Caco-2 (cell line): ENCODE measurements at regions not wholly inside any gene's neighbourhood (a gene's known extent, or its start where the extent isn't known, plus 50 kb on each side); places are given as distances from the start of the nearest gene placed in this dataset.

Experiments used
- BruUV-seq: library from RNA; stranded (reverse); fragments of 400-500 nt; replicated peaks from 2 replicates; lab custom pipeline; 2021; lab: Mats Ljungman, UMichigan
- CTCF ChIA-PET: fragments of 300-600 bp; sonication (Branson Sonifier 250); formaldehyde crosslinking; loops from one replicate; lab custom pipeline; 2022; ENCODE audit warnings: antibody characterized with exemption; lab: Charles Lee
- POLR2A ChIA-PET: fragments of 300-600 bp; sonication (Branson Sonifier 250); formaldehyde crosslinking; loops from one replicate; lab custom pipeline; 2022; ENCODE audit warnings: antibody characterized with exemption; lab: Charles Lee
- DNase-seq, 2 experiments: peaks; one replicate each; pipeline versions ENCODE4 v3.0.0 to v3.0.0-alpha.2; 2020 to 2022
- H3K27me3 ChIP-seq: replicated peaks from 2 replicates; pipeline ENCODE4 v1.6.0; 2011; ENCODE audit warnings: low read length; ENCODE audit not compliant: control insufficient read depth, insufficient read depth
- H3K36me3 ChIP-seq: 2 replicates; pipeline ENCODE4 v1.5.1; 2011; ENCODE audit warnings: low read length; ENCODE audit not compliant: control insufficient read depth, insufficient read depth
- H3K4me1 ChIP-seq: fragments of 250-450 bp; sonication (Bioruptor Pico); 2 replicates; pipeline ENCODE4 v1.5.1; 2020; ENCODE audit warnings: mild to moderate bottlenecking
- H3K4me3 ChIP-seq: 2 replicates; pipeline ENCODE4 v1.5.1; 2011; ENCODE audit warnings: low read depth, mild to moderate bottlenecking, control low read depth, low read length
- H3K9me3 ChIP-seq: fragments of 250-450 bp; sonication (Bioruptor Pico); 2 replicates; pipeline ENCODE4 v1.5.1; 2020; ENCODE audit warnings: mild to moderate bottlenecking, moderate library complexity
- H3K27ac Mint-ChIP-seq: one replicate; pipeline ENCODE4 v1.8.0; 2022; ENCODE audit warnings: mixed read lengths; ENCODE audit not compliant: unreplicated experiment
- H3K27me3 Mint-ChIP-seq: one replicate; pipeline ENCODE4 v1.8.0; 2022; ENCODE audit warnings: mixed read lengths; ENCODE audit not compliant: insufficient read depth, unreplicated experiment
- H3K36me3 Mint-ChIP-seq: one replicate; pipeline ENCODE4 v1.8.0; 2022; ENCODE audit warnings: mild to moderate bottlenecking, mixed read lengths; ENCODE audit not compliant: insufficient read depth, unreplicated experiment
- H3K4me1 Mint-ChIP-seq: one replicate; pipeline ENCODE4 v1.8.0; 2022; ENCODE audit warnings: low read depth, mixed read lengths; ENCODE audit not compliant: unreplicated experiment
- H3K4me3 Mint-ChIP-seq: one replicate; pipeline ENCODE4 v1.8.0; 2022; ENCODE audit warnings: mild to moderate bottlenecking, moderate library complexity, mixed read lengths; ENCODE audit not compliant: unreplicated experiment
- H3K9me3 Mint-ChIP-seq: one replicate; pipeline ENCODE4 v1.8.0; 2022; ENCODE audit warnings: mixed read lengths; ENCODE audit not compliant: unreplicated experiment
- intact Hi-C: fragments of 100-400 bp; cut with micrococcal nuclease; formaldehyde crosslinking; loops from one replicate; pipeline ENCODE4 v1.10.0; 2022; ENCODE audit not compliant: unreplicated experiment
- TF ChIP-seq, protein P1 (sequence below), 2 experiments: fragments of 200-600 bp in 1 of 2; IDR thresholded peaks; 1 replicate in 1 of 2; 2 replicates in 1 of 2; pipeline versions ENCODE4 v1.5.1 to v1.8.0; 2011 to 2022; ENCODE audit warnings: antibody characterized with exemption in 1 of 2, control low read depth in 1 of 2, inconsistent platforms in 1 of 2, low read depth in 1 of 2, low read length in 1 of 2, mild to moderate bottlenecking in 1 of 2, moderate library complexity in 1 of 2; ENCODE audit not compliant: insufficient read depth in 1 of 2, severe bottlenecking in 1 of 2, unreplicated experiment in 1 of 2

- H3K4me3 ChIP-seq, result no peak overlapping the region
- Mint-ChIP-seq H3K9me3 (no peaks in the 10 kb centered on the region), H3K4me3 (no peak overlapping the region), H3K4me1 (no peaks in the 10 kb centered on the region), H3K27me3 (no peaks in the 10 kb centered on the region), H3K36me3 (no peaks in the 10 kb centered on the region), H3K27ac (no peak overlapping the region)
- ChIA-PET CTCF (no interaction called here), POLR2A (no interaction called here)
- BruUV-seq, result no TSS peak
- H3K27me3 ChIP-seq, result no peaks in the 10 kb centered on the region
- intact Hi-C loops, result no loop called here
- no peaks in the 10 kb centered on the region; the same call in 1 of the 2 replicates for H3K9me3 ChIP-seq
- TF ChIP-seq, protein P1, sequence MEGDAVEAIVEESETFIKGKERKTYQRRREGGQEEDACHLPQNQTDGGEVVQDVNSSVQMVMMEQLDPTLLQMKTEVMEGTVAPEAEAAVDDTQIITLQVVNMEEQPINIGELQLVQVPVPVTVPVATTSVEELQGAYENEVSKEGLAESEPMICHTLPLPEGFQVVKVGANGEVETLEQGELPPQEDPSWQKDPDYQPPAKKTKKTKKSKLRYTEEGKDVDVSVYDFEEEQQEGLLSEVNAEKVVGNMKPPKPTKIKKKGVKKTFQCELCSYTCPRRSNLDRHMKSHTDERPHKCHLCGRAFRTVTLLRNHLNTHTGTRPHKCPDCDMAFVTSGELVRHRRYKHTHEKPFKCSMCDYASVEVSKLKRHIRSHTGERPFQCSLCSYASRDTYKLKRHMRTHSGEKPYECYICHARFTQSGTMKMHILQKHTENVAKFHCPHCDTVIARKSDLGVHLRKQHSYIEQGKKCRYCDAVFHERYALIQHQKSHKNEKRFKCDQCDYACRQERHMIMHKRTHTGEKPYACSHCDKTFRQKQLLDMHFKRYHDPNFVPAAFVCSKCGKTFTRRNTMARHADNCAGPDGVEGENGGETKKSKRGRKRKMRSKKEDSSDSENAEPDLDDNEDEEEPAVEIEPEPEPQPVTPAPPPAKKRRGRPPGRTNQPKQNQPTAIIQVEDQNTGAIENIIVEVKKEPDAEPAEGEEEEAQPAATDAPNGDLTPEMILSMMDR (IDR thresholded peaks at IDR 0.05; ENCODE audit: insufficient read depth in 1 of 2, low read depth in 1 of 2, low read length in 1 of 2, severe bottlenecking in 1 of 2, unreplicated experiment in 1 of 2), result no peak
- H3K36me3 ChIP-seq, result no peaks in the 10 kb centered on the region
- H3K4me1 ChIP-seq, result no peaks in the 10 kb centered on the region
- DNase-seq, result no peak
These were observed 648.5 kb downstream of the IRS1 start for GRCh38 chr2:226151157-226151556.

GRCh38 chr2:226143091-226143490 is 656.5 kb downstream of the IRS1 start:
- Mint-ChIP-seq H3K27me3 (no peaks in the 10 kb centered on the region), H3K9me3 (no peaks in the 10 kb centered on the region), H3K27ac (no peak overlapping the region), H3K36me3 (no peaks in the 10 kb centered on the region), H3K4me3 (no peak overlapping the region), H3K4me1 (peaks cover 5% of the 10 kb centered on the region)
- intact Hi-C loops, result no loop called here
- Histone ChIP-seq H3K4me3 (no peak overlapping the region), H3K27me3 (no peaks in the 10 kb centered on the region), H3K36me3 (no peaks in the 10 kb centered on the region), H3K4me1 (no peaks in the 10 kb centered on the region), H3K9me3 (no peaks in the 10 kb centered on the region)
- CTCF ChIA-PET, result no interaction called here
- no peak for DNase-seq
- TF ChIP-seq, protein P1 (IDR thresholded peaks at IDR 0.05; ENCODE audit: insufficient read depth in 1 of 2, low read depth in 1 of 2, low read length in 1 of 2, severe bottlenecking in 1 of 2, unreplicated experiment in 1 of 2), result no peak
- POLR2A ChIA-PET, result no interaction called here
- BruUV-seq, result no TSS peak

DNA sequence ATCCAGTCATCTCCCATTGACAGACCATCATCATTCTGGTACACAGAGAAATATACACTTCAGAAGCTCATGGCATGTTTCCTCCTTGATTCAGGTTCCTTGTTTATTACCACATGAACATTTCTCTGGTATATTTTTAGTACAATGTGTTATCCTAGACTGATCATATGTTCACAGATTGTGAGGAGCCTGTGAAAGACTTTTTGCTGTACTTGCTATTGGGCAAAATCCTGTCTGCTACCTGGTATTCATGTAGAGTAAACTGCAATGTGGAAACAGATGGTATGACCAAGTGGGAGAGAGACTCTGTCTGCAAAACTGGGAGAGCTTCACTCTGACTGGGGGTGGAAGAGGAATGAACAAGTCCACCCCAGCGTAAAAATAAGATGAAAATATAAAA is 657.2 kb downstream of the IRS1 start:
- no peak overlapping the region for H3K27ac Mint-ChIP-seq
- ChIA-PET POLR2A (no interaction called here), CTCF (no interaction called here)
- no TSS peak for BruUV-seq
- TF ChIP-seq, protein P1 (IDR thresholded peaks at IDR 0.05; ENCODE audit: insufficient read depth in 1 of 2, low read depth in 1 of 2, low read length in 1 of 2, severe bottlenecking in 1 of 2, unreplicated experiment in 1 of 2), result no peak
- DNase-seq, result no peak
- no peaks in the 10 kb centered on the region for H3K9me3 Mint-ChIP-seq
- H3K27me3 Mint-ChIP-seq, result no peaks in the 10 kb centered on the region
- intact Hi-C loops, result no loop called here
- Histone ChIP-seq H3K4me3 (no peak overlapping the region), H3K27me3 (no peaks in the 10 kb centered on the region), H3K36me3 (no peaks in the 10 kb centered on the region), H3K4me1 (peaks cover 3% of the 10 kb centered on the region), H3K9me3 (no peaks in the 10 kb centered on the region)
- H3K4me1 Mint-ChIP-seq, result peaks cover 5% of the 10 kb centered on the region
- no peaks in the 10 kb centered on the region for H3K36me3 Mint-ChIP-seq
- H3K4me3 Mint-ChIP-seq, result no peak overlapping the region
